ENCODE measurements at regions not wholly inside any gene's neighbourhood (a gene's known extent, or its start where the extent isn't known, plus 50 kb on each side); places are given as distances from the start of the nearest gene placed in this dataset.
"Not testable (repeated sequence)": the region's sequence is repeated elsewhere in the genome, so short reads cannot be mapped to it uniquely, and the experiment has no call there.

- not testable (repeated sequence) for TF ChIP-seq CTCF, POLR2A, POLR2AphosphoS5 (IDR thresholded peaks at IDR 0.05)
These were observed 112.0 kb downstream of the RBMY1D start for GRCh38 chrY:21782174-21782860.
